OCI-LY3 (cell line): ENCODE measurements at regions not wholly inside any gene's neighbourhood (a gene's known extent, or its start where the extent isn't known, plus 50 kb on each side); places are given as distances from the start of the nearest gene placed in this dataset.

Experiments used
- H2AFZ ChIP-seq: fragments of 200-600, 300-600 bp; shearing (Covaris generic); 2 replicates; pipeline ENCODE4 v1.6.0; 2014; ENCODE audit warnings: antibody characterized with exemption, low read depth, low read length
- H3K27ac ChIP-seq: fragments of 200-600, 300-600 bp; sonication (generic); 2 replicates; pipeline ENCODE4 v1.5.1; 2014; ENCODE audit warnings: mild to moderate bottlenecking, low read length, moderate library complexity, mixed read lengths
- H3K27me3 ChIP-seq: fragments of 200-600, 300-600 bp; sonication (generic); 2 replicates; pipeline ENCODE4 v1.6.1; 2014; ENCODE audit warnings: low read depth, low read length, mixed read lengths
- H3K36me3 ChIP-seq: fragments of 200-600, 300-600 bp; sonication (generic); replicated peaks from 2 replicates; pipeline ENCODE3; 2014; ENCODE audit warnings: low read depth, low read length, mixed read lengths
- H3K4me1 ChIP-seq: fragments of 300-600, 200-600 bp; sonication (generic); 2 replicates; pipeline ENCODE4 v1.6.1; 2014; ENCODE audit warnings: low read length, mixed read lengths
- H3K4me2 ChIP-seq: fragments of 200-600, 300-600 bp; sonication (generic); 2 replicates; pipeline ENCODE4 v1.6.1; 2014; ENCODE audit warnings: low read length, mixed read lengths
- H3K4me3 ChIP-seq: fragments of 300-600, 200-600 bp; sonication (generic); 2 replicates; pipeline ENCODE4 v1.5.1; 2014; ENCODE audit warnings: antibody characterized with exemption, mild to moderate bottlenecking, low read length, moderate library complexity
- H3K79me2 ChIP-seq: fragments of 300-600, 200-600 bp; shearing (Covaris generic); 2 replicates; pipeline ENCODE4 v1.6.1; 2014; ENCODE audit warnings: mild to moderate bottlenecking, low read length, mixed read lengths
- H3K9ac ChIP-seq: fragments of 300-600, 200-600 bp; shearing (Covaris generic); 2 replicates; pipeline ENCODE4 v1.6.0; 2014; ENCODE audit warnings: mild to moderate bottlenecking, low read length, moderate library complexity
- H3K9me3 ChIP-seq: fragments of 200-600, 300-600 bp; shearing (Covaris generic); 2 replicates; pipeline ENCODE4 v1.6.1; 2014; ENCODE audit warnings: low read length, mixed read lengths; ENCODE audit not compliant: insufficient read depth
- H4K20me1 ChIP-seq: fragments of 200-600, 300-600 bp; sonication (generic); 2 replicates; pipeline ENCODE4 v1.6.1; 2016; ENCODE audit warnings: low read length, mixed read lengths; ENCODE audit not compliant: insufficient read depth
- CTCF ChIP-seq: fragments of 200-600, 300-600 bp; sonication (generic); IDR thresholded peaks from 2 replicates; pipeline ENCODE4 v1.5.1; 2014; ENCODE audit warnings: antibody characterized with exemption, low read length, low read depth
- EZH2phosphoT487 ChIP-seq: fragments of 200-600 bp; shearing (Covaris generic); IDR thresholded peaks from 2 replicates; pipeline ENCODE4 v1.6.1; 2018; ENCODE audit warnings: antibody characterized with exemption, mixed run types, low read depth

- no peak overlapping the region for H3K4me3 ChIP-seq
- H3K9me3 ChIP-seq = no peaks in the 10 kb centered on the region
- H3K79me2 ChIP-seq = no peaks in the 10 kb centered on the region
- no peaks in the 10 kb centered on the region for H3K36me3 ChIP-seq
- no peak overlapping the region for H3K27ac ChIP-seq
- H3K4me1 ChIP-seq = no peaks in the 10 kb centered on the region
- H4K20me1 ChIP-seq = no peaks in the 10 kb centered on the region
- H3K9ac ChIP-seq = no peak overlapping the region
- no peaks in the 10 kb centered on the region for H3K27me3 ChIP-seq
- TF ChIP-seq CTCF = no peak
- TF ChIP-seq EZH2phosphoT487 = no peak
- H3K4me2 ChIP-seq = no peak overlapping the region
- H2AFZ ChIP-seq = no peak overlapping the region
These were observed 159.9 kb downstream of the CAPZA3 start for GRCh38 chr12:18897823-18898222.

- TF ChIP-seq CTCF (no peak), EZH2phosphoT487 (no peak)
- H2AFZ ChIP-seq = no peak overlapping the region
- H3K36me3 ChIP-seq = no peaks in the 10 kb centered on the region
- no peaks in the 10 kb centered on the region for H4K20me1 ChIP-seq
- no peak overlapping the region for H3K4me3 ChIP-seq
- H3K4me2 ChIP-seq = no peak overlapping the region
- no peaks in the 10 kb centered on the region for H3K9me3 ChIP-seq
- no peaks in the 10 kb centered on the region for H3K79me2 ChIP-seq
- no peaks in the 10 kb centered on the region for H3K27me3 ChIP-seq
- H3K9ac ChIP-seq = no peak overlapping the region
- H3K4me1 ChIP-seq = no peaks in the 10 kb centered on the region
- H3K27ac ChIP-seq = no peak overlapping the region
These were observed 160.6 kb downstream of the CAPZA3 start for GRCh38 chr12:18898470-18898869.

GRCh38 chr12:18899162-18899561 lies 161.2 kb downstream of the CAPZA3 start:
- Histone ChIP-seq H4K20me1 (no peaks in the 10 kb centered on the region), H3K79me2 (no peaks in the 10 kb centered on the region), H3K4me3 (no peak overlapping the region), H3K9ac (no peak overlapping the region), H3K4me1 (no peaks in the 10 kb centered on the region), H3K36me3 (no peaks in the 10 kb centered on the region), H2AFZ (no peak overlapping the region), H3K4me2 (no peak overlapping the region), H3K27ac (no peak overlapping the region), H3K27me3 (no peaks in the 10 kb centered on the region), H3K9me3 (no peaks in the 10 kb centered on the region)
- TF ChIP-seq CTCF = no peak
- TF ChIP-seq EZH2phosphoT487 = no peak

- H3K79me2 ChIP-seq = no peaks in the 10 kb centered on the region
- no peaks in the 10 kb centered on the region for H4K20me1 ChIP-seq
- H3K27me3 ChIP-seq = no peaks in the 10 kb centered on the region
- no peaks in the 10 kb centered on the region for H3K36me3 ChIP-seq
- no peaks in the 10 kb centered on the region for H3K9me3 ChIP-seq
- no peak for TF ChIP-seq CTCF
- no peak for TF ChIP-seq EZH2phosphoT487
- no peak overlapping the region for H3K9ac ChIP-seq
- H3K4me1 ChIP-seq = no peaks in the 10 kb centered on the region
- H3K4me3 ChIP-seq = no peak overlapping the region
- H3K4me2 ChIP-seq = no peak overlapping the region
- H2AFZ ChIP-seq = no peak overlapping the region
- no peak overlapping the region for H3K27ac ChIP-seq
These were observed 161.9 kb downstream of the CAPZA3 start for GRCh38 chr12:18899678-18900317.
